Keratinocyte (primary cell): ENCODE measurements at regions not wholly inside any gene's neighbourhood (a gene's known extent, or its start where the extent isn't known, plus 50 kb on each side); places are given as distances from the start of the nearest gene placed in this dataset.

Experiments used
- DNase-seq: peaks from one replicate; pipeline ENCODE4 v3.0.0-alpha.2; 2011; ENCODE audit warnings: low read depth, missing footprints, low spot score
- FAIRE-seq: peaks from 2 replicates; lab custom pipeline; 2011; peaks lifted over from hg19 to GRCh38; lab: Jason Lieb, UNC
- H2AFZ ChIP-seq: 2 replicates; pipeline ENCODE4 v1.6.0; 2012; ENCODE audit warnings: low read length, control low read depth, inconsistent platforms; ENCODE audit not compliant: control insufficient read depth
- H3K27ac ChIP-seq: 2 replicates; pipeline ENCODE4 v1.5.1; 2011; ENCODE audit warnings: low read length; ENCODE audit not compliant: control insufficient read depth, insufficient read depth
- H3K27me3 ChIP-seq: 3 replicates; pipeline ENCODE4 v1.6.0; 2011; ENCODE audit warnings: low read length; ENCODE audit not compliant: control insufficient read depth, insufficient read depth; ENCODE audit errors: extremely low read depth
- H3K36me3 ChIP-seq, 2 experiments: 2 replicates in 1 of 2; 3 replicates in 1 of 2; pipeline ENCODE4 v1.5.1; 2011; ENCODE audit warnings: low read length in 2 of 2, mild to moderate bottlenecking in 1 of 2; ENCODE audit not compliant: control insufficient read depth in 2 of 2, insufficient read depth in 2 of 2; ENCODE audit errors: extremely low read depth in 1 of 2
- H3K4me1 ChIP-seq: 3 replicates; pipeline ENCODE4 v1.5.1; 2011; ENCODE audit warnings: low read length; ENCODE audit not compliant: control insufficient read depth, insufficient read depth; ENCODE audit errors: extremely low read depth
- H3K4me2 ChIP-seq: 3 replicates; pipeline ENCODE4 v1.6.0; 2011; ENCODE audit warnings: low read depth, low read length; ENCODE audit not compliant: control insufficient read depth, insufficient read depth; ENCODE audit errors: extremely low read depth
- H3K4me3 ChIP-seq, 3 experiments: fragments of 200-600 bp in 1 of 3; sonication (generic) in 1 of 3; 2 replicates in 2 of 3; 3 replicates in 1 of 3; pipeline ENCODE4 v1.5.1; 2011 to 2016; ENCODE audit warnings: low read length in 3 of 3, mild to moderate bottlenecking in 3 of 3, control low read depth in 2 of 3, inconsistent platforms in 1 of 3, low read depth in 1 of 3, mixed read lengths in 1 of 3, mixed run types in 1 of 3, moderate library complexity in 1 of 3; ENCODE audit not compliant: control insufficient read depth in 2 of 3, insufficient read depth in 2 of 3; ENCODE audit errors: extremely low read depth in 1 of 3
- H3K79me2 ChIP-seq: 2 replicates; pipeline ENCODE4 v1.6.0; 2012; ENCODE audit warnings: low read length; ENCODE audit not compliant: control insufficient read depth, insufficient read depth
- H3K9ac ChIP-seq: 3 replicates; pipeline ENCODE4 v1.6.0; 2011; ENCODE audit warnings: low read length; ENCODE audit not compliant: control insufficient read depth, insufficient read depth; ENCODE audit errors: extremely low read depth
- H3K9me1 ChIP-seq: 3 replicates; pipeline ENCODE4 v1.6.0; 2011; ENCODE audit warnings: low read length; ENCODE audit not compliant: control insufficient read depth, insufficient read depth; ENCODE audit errors: extremely low read depth
- H3K9me3 ChIP-seq: 2 replicates; pipeline ENCODE4 v1.5.1; 2012; ENCODE audit warnings: low read depth, low read length; ENCODE audit not compliant: control insufficient read depth
- H4K20me1 ChIP-seq: 3 replicates; pipeline ENCODE4 v1.6.0; 2011; ENCODE audit warnings: low read length; ENCODE audit not compliant: control insufficient read depth, insufficient read depth; ENCODE audit errors: extremely low read depth
- EZH2 ChIP-seq: IDR thresholded peaks from one replicate; pipeline ENCODE4 v1.6.1; 2012; ENCODE audit warnings: inconsistent platforms, mild to moderate bottlenecking, low read length, moderate library complexity
- dilution Hi-C: fragments of 300-500 bp; cut with MboI; formaldehyde crosslinking; loops from one replicate; pipeline ENCODE4 v1.7.0; 2020; ENCODE audit warnings: low sequenced_read_pairs; ENCODE audit not compliant: extremely low pct_ligation_motif_present
- TF ChIP-seq, protein P1 (sequence below), 3 experiments: IDR thresholded peaks in 1 of 3; conservative IDR thresholded peaks in 1 of 3; optimal IDR thresholded peaks in 1 of 3; 2 replicates in 2 of 3; 3 replicates in 1 of 3; pipeline versions ENCODE3 to v1.5.1; 2011; ENCODE audit warnings: low read length in 3 of 3, mild to moderate bottlenecking in 3 of 3, moderate library complexity in 2 of 3, control low read depth in 1 of 3, inconsistent platforms in 1 of 3; ENCODE audit not compliant: insufficient read depth in 2 of 3; ENCODE audit errors: extremely low read depth in 1 of 3

- Histone ChIP-seq H3K9me1 (no peaks in the 10 kb centered on the region), H4K20me1 (no peaks in the 10 kb centered on the region), H3K4me2 (no peak overlapping the region), H3K9me3 (no peaks in the 10 kb centered on the region), H3K4me3 (no peak overlapping the region), H2AFZ (no peak overlapping the region), H3K79me2 (no peaks in the 10 kb centered on the region), H3K36me3 (no peaks in the 10 kb centered on the region), H3K27ac (no peak overlapping the region), H3K4me1 (no peaks in the 10 kb centered on the region), H3K9ac (no peak overlapping the region), H3K27me3 (peaks cover 3% of the 10 kb centered on the region)
- no peak for DNase-seq
- no peak for TF ChIP-seq EZH2
- TF ChIP-seq, protein P1, sequence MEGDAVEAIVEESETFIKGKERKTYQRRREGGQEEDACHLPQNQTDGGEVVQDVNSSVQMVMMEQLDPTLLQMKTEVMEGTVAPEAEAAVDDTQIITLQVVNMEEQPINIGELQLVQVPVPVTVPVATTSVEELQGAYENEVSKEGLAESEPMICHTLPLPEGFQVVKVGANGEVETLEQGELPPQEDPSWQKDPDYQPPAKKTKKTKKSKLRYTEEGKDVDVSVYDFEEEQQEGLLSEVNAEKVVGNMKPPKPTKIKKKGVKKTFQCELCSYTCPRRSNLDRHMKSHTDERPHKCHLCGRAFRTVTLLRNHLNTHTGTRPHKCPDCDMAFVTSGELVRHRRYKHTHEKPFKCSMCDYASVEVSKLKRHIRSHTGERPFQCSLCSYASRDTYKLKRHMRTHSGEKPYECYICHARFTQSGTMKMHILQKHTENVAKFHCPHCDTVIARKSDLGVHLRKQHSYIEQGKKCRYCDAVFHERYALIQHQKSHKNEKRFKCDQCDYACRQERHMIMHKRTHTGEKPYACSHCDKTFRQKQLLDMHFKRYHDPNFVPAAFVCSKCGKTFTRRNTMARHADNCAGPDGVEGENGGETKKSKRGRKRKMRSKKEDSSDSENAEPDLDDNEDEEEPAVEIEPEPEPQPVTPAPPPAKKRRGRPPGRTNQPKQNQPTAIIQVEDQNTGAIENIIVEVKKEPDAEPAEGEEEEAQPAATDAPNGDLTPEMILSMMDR (optimal IDR thresholded peaks at IDR 0.05 in 1 of 3, IDR thresholded peaks at IDR 0.05 in 1 of 3, conservative IDR thresholded peaks at IDR 0.05 in 1 of 3; ENCODE audit: extremely low read depth in 1 of 3, insufficient read depth in 2 of 3, low read length in 3 of 3) = no peak
- dilution Hi-C loops = no loop called here
- no peak for FAIRE-seq
Observed at GRCh38 chr1:228848406-228848805, 113.1 kb downstream of the RHOU start.

DNA sequence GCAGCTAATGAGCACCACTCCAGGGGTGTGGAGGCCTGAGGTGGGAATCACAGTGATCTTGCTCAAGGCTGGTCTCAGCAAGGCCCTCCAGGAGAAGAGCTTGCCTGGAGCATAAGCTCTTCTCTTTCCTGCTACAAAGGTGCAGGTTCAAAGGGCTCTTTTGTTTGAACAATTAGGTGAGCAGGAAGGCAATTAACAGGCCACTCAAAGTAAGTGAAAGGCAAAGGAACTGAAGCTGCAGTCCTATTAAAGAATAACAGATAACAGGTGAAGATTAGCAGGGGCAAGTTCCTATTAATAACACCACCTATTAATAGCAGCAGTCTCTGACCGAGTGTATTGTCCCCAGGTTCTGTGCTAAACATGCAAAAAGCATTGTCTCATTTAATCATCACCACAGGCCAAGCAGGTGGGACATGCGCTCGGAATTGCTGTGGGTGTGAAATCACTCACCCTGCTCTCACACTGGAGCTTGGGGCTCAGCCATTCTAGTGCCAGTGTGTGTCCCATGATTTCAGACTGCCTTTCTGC lies 113.8 kb downstream of the RHOU start:
- Histone ChIP-seq H3K27ac (no peak overlapping the region), H3K4me1 (no peaks in the 10 kb centered on the region), H3K27me3 (peaks cover 3% of the 10 kb centered on the region), H4K20me1 (no peaks in the 10 kb centered on the region), H3K9me3 (no peaks in the 10 kb centered on the region), H3K36me3 (no peaks in the 10 kb centered on the region), H3K79me2 (no peaks in the 10 kb centered on the region), H3K9me1 (no peaks in the 10 kb centered on the region), H3K4me2 (no peak overlapping the region), H3K4me3 (no peak overlapping the region), H3K9ac (no peak overlapping the region), H2AFZ (no peak overlapping the region)
- FAIRE-seq = no peak
- DNase-seq = no peak
- dilution Hi-C loops = no loop called here
- no peak for TF ChIP-seq EZH2
